ENCODE measurements at regions not wholly inside any gene's neighbourhood (a gene's known extent, or its start where the extent isn't known, plus 50 kb on each side); places are given as distances from the start of the nearest gene placed in this dataset.

DNA sequence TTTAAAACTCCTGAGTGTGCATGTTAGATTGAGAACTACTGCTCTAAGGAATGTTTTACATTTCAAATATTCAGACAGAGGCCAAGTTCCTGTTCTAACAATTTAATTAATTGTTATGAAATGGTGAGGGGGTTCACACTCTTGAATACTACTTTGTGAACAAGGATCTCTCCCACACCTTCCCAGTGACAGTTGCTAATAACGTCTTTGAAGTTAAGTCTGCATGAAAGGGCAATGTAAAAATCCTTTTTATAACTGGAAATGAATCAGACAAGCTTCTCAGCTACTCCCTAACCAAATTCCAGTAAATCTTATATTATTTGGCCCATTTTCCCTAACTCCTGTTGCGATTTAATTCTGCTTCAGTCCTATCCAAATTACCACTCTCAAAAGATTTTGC lies 828.5 kb upstream of the ADAMTS5 start (continued):
- TF ChIP-seq REST (IDR thresholded peaks at IDR 0.05; ENCODE audit: unreplicated experiment): no peak
- no peak for TF ChIP-seq STAT1 (IDR thresholded peaks at IDR 0.05; ENCODE audit: unreplicated experiment)
- no peak for TF ChIP-seq ETS1 (IDR thresholded peaks at IDR 0.05)

DNA sequence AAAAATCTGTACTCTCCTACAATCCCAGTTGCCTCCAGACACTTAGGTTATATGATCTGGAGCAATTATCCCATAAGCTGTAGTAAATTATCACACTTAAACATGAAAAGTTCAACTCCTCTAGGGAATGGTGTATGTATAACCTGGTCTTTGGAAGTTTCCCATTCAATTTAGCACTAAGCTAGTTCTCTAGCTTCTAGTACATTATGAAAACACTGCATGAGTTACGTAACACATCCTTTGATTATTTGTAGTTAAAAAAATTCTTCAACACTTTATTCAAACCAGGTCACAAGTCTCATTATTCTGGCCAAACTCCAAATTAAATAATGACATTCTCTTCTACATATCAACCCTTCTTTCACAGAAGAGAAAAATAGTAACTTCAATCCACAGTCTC lies 827.0 kb upstream of the ADAMTS5 start:
- no peak for DNase-seq (ENCODE audit: low spot score)
- no peak for ATAC-seq
- Mint-ChIP-seq H3K27me3 (ENCODE audit: insufficient read depth, low read depth, poor library complexity) (peaks cover 4% of the 10 kb centered on the region), H3K4me1 (peaks cover 12% of the 10 kb centered on the region; the same call in 2 of the 3 replicates), H3K9me3 (no peaks in the 10 kb centered on the region), H3K27ac (no peak overlapping the region), H3K4me3 (no peak overlapping the region), H3K36me3 (ENCODE audit: low read depth) (no peaks in the 10 kb centered on the region)
- Histone ChIP-seq H3K36me3 (ENCODE audit: insufficient read depth) (no peaks in the 10 kb centered on the region), H3K27ac (ENCODE audit: low read depth) (no peak overlapping the region), H3K4me1 (ENCODE audit: insufficient read depth) (peaks cover 12% of the 10 kb centered on the region), H3F3A (replicated peaks; ENCODE audit: low read depth) (no peaks in the 10 kb centered on the region), H3K4me3 (no peak overlapping the region), H3K9me2 (ENCODE audit: insufficient read depth) (no peaks in the 10 kb centered on the region; the same call in 1 of the 2 replicates), H3K4me2 (no peak overlapping the region), H3K79me2 (replicated peaks; ENCODE audit: insufficient read depth) (no peaks in the 10 kb centered on the region), H4K20me1 (replicated peaks; ENCODE audit: insufficient read depth) (no peaks in the 10 kb centered on the region), H2AFZ (no peak overlapping the region), H3K27me3 (ENCODE audit: insufficient read depth) (no peaks in the 10 kb centered on the region)
- TF ChIP-seq EZH2 (IDR thresholded peaks at IDR 0.05; ENCODE audit: low read depth, unreplicated experiment) (no peak), ZNF331 (CRISPR knock-in tag; IDR thresholded peaks at IDR 0.05; ENCODE audit: low read depth) (no peak), NANOG (IDR thresholded peaks at IDR 0.05; ENCODE audit: borderline replicate concordance) (no peak), ZNF114 (CRISPR knock-in tag; IDR thresholded peaks at IDR 0.05) (no peak), ETS1 (IDR thresholded peaks at IDR 0.05) (no peak), STAT1 (IDR thresholded peaks at IDR 0.05; ENCODE audit: unreplicated experiment) (no peak), CREB1 (CRISPR knock-in tag; IDR thresholded peaks at IDR 0.05; ENCODE audit: low read depth) (no peak), REST (IDR thresholded peaks at IDR 0.05; ENCODE audit: unreplicated experiment) (no peak), CTCF (conservative IDR thresholded peaks at IDR 0.05; ENCODE audit: low read depth in 2 of 2) (no peak), JUNB (IDR thresholded peaks at IDR 0.05; ENCODE audit: unreplicated experiment) (no peak), POLR2AphosphoS5 (IDR thresholded peaks at IDR 0.05; ENCODE audit: low read depth) (no peak), EZH2phosphoT487 (IDR thresholded peaks at IDR 0.05; ENCODE audit: unreplicated experiment) (no peak)

Data from GM23338 (cell line).